Heart left ventricle (tissue), 13 donors: ENCODE measurements at regions not wholly inside any gene's neighbourhood (a gene's known extent, or its start where the extent isn't known, plus 50 kb on each side); places are given as distances from the start of the nearest gene placed in this dataset.

Experiments used
- POLR2A ChIP-seq, 2 donors: fragments of 450-650 bp; IDR thresholded peaks; one replicate each; pipeline ENCODE4 v1.6.1; 2017; ENCODE audit warnings: antibody characterized with exemption in 2 of 2, mild to moderate bottlenecking in 2 of 2, moderate library complexity in 2 of 2
- TF ChIP-seq, protein P1 (sequence below), 12 donors: fragments of 200-600 bp; sonication (generic) in 4 of 12; IDR thresholded peaks; one replicate each; pipeline versions ENCODE4 v1.5.0 to v1.8.0; 2018 to 2022; ENCODE audit warnings: antibody characterized with exemption in 12 of 12, mild to moderate bottlenecking in 5 of 12
- donor health status: ischemic (EF 13 %, LVEDD 7.1; RV severe dilation, severe dysfunction).
- donor health status: DM: no; HTN: yes; CAD: no.
- donor health status: DM: no; HTN: no; CAD: no.
- donor health status: ischemic (EF 25% LVEDD 6.9; RV normal size, moderate dysfunction).
- donor health status: ischemic (EF 25% LVEDD 5.7; RV mildly dilated, moderate dysfunction).
- donor health status: ischemic (EF 35%, LVEDD 5.7; RV mildly dilated, moderate dysfunction).
- donor health status: nonischemic (EF 11% LVEDD 7.7; RV severe dilation, severe dysfunction).
- donor health status: DM: yes; HTN: yes; CAD: no.
- donor health status: PGD.
- donor health status: ischemic (EF 29% LVEDD 5.4; RV normal size, mild dysfunction).
- donor health status: nonischemic (EF 23%, LVEDD 6.1; RV moderate dilation, normal function).

DNA sequence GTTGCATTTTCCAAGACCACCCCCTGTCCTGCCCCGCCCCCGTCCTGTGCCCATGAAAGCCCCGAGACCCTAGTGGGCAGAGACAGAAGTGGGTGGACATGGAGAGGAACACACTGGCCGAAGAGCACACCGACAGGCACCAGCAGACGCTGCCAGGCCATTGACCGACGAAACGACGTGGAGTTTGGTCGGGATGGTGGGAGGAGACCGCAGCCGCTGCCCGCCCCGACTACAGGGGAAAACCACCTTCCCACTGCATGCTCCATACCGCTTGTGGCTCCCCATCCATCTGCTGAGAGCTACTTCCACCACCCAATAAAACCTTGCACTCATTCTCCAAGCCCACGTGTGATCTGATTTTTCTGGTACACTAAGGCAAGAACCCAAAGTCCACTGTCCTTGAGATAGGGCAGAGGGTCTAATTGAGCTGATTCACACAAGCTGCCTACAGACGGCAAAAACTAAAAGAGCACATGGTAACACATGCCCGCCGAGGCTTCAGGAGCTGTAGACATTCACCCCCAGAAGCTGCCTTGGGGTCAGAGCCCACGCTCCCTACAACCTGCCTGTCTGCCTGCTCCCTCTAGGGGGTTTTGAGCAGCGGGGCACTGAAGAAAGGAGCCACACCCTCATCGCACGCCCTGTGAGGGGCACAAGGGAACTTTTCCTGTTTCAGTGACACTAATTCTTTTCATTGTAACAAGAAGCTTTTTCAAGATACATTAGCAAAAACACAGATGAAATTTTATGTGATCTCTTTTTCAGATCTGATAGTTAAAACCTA is 81.2 kb upstream of the RAB3GAP2 start:
- TF ChIP-seq, protein P1, sequence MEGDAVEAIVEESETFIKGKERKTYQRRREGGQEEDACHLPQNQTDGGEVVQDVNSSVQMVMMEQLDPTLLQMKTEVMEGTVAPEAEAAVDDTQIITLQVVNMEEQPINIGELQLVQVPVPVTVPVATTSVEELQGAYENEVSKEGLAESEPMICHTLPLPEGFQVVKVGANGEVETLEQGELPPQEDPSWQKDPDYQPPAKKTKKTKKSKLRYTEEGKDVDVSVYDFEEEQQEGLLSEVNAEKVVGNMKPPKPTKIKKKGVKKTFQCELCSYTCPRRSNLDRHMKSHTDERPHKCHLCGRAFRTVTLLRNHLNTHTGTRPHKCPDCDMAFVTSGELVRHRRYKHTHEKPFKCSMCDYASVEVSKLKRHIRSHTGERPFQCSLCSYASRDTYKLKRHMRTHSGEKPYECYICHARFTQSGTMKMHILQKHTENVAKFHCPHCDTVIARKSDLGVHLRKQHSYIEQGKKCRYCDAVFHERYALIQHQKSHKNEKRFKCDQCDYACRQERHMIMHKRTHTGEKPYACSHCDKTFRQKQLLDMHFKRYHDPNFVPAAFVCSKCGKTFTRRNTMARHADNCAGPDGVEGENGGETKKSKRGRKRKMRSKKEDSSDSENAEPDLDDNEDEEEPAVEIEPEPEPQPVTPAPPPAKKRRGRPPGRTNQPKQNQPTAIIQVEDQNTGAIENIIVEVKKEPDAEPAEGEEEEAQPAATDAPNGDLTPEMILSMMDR (IDR thresholded peaks at IDR 0.05) = no peak
- no peak for TF ChIP-seq POLR2A (IDR thresholded peaks at IDR 0.05)
